Body of pancreas (tissue), 4 donors: ENCODE measurements at regions not wholly inside any gene's neighbourhood (a gene's known extent, or its start where the extent isn't known, plus 50 kb on each side); places are given as distances from the start of the nearest gene placed in this dataset.

ENCODE experiments used
- POLR2A ChIP-seq, 3 donors: fragments of 450-650 bp; IDR thresholded peaks; one replicate each; pipeline ENCODE4 v1.6.1; 2016; ENCODE audit warnings: antibody characterized with exemption in 3 of 3, mild to moderate bottlenecking in 2 of 3
- TF ChIP-seq, protein P1 (sequence below), 7 experiments: fragments of 450-650 bp in 4 of 7; fragments of 200-600 bp in 3 of 7; sonication (generic) in 3 of 7; IDR thresholded peaks; one replicate each; pipeline ENCODE4 v1.5.1; 2016 to 2019; ENCODE audit warnings: antibody characterized with exemption in 7 of 7

DNA sequence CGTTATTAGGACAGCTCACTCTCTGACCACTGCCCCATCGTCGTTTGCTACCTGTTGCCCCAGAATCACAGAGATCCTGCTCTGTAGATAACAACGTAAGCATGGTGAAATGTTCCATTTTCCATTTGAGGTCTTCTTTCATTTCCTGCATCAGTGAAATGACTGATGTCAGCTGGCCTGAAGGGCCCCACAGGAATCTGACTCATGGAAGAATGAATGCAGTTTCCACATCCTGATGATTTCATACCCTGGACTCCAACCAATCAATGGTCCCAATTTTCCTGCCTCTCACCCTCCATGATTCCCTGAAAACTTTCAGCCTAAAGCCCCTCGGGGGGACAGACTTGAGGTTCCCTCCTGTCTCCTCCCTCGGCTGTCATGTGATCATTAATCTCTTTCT is 394.4 kb upstream of the CDH4 start:
- TF ChIP-seq, protein P1, sequence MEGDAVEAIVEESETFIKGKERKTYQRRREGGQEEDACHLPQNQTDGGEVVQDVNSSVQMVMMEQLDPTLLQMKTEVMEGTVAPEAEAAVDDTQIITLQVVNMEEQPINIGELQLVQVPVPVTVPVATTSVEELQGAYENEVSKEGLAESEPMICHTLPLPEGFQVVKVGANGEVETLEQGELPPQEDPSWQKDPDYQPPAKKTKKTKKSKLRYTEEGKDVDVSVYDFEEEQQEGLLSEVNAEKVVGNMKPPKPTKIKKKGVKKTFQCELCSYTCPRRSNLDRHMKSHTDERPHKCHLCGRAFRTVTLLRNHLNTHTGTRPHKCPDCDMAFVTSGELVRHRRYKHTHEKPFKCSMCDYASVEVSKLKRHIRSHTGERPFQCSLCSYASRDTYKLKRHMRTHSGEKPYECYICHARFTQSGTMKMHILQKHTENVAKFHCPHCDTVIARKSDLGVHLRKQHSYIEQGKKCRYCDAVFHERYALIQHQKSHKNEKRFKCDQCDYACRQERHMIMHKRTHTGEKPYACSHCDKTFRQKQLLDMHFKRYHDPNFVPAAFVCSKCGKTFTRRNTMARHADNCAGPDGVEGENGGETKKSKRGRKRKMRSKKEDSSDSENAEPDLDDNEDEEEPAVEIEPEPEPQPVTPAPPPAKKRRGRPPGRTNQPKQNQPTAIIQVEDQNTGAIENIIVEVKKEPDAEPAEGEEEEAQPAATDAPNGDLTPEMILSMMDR (IDR thresholded peaks at IDR 0.05) = no peak
- no peak for TF ChIP-seq POLR2A (IDR thresholded peaks at IDR 0.05)
